Stimulated activated CD8-positive, alpha-beta memory T cell treated with anti-CD3 and anti-CD28 coated beads, Interleukin-2, amount 100 ng/mL, for 48 hours (primary cell): ENCODE measurements at regions not wholly inside any gene's neighbourhood (a gene's known extent, or its start where the extent isn't known, plus 50 kb on each side); places are given as distances from the start of the nearest gene placed in this dataset.
"Not testable (repeated sequence)": the region's sequence is repeated elsewhere in the genome, so short reads cannot be mapped to it uniquely, and the experiment has no call there.

Experiments
- DNase-seq, 2 donors: peaks; one replicate each; pipeline ENCODE4 v3.0.0-alpha.2; 2020; ENCODE audit warnings: low read depth in 2 of 2

DNA sequence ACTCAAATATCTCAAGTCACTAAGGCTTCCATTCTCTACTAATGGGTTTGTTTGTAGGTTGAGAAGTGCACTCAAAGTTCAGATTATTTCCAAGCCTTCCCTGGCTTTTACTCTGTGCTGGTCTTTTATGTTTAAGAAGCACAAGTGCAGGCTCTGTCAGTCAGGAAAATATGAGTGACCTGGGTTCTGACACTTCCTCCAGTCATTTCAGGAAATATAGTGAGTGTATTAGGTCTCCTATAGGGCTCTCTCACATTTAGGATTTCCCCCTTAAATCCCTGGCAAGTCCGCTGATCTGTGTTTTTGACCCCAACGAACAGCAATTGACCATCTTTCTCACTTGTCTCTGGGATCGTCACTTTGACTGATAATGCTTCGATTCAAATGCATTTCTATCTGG is 210.2 kb downstream of the ARPP21 start:
- DNase-seq: no peak

DNA sequence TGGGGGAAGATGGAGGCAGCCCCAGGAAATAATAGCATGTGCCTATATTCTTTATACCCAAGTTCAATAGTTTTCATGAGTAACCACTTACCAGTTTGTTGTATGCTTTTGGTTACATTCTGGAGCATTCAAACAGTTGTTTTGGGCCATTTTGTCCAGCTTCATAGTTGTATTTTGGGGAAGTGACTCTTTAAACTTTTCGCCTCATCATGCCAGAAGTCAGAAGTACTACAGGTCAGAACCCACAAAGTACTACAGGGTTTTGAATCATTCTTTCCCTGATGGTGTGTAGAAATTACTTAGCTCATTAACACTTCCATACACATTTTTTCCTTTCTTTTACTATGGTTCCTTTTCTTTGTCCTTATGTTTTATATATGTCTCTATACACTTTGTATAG is 210.6 kb downstream of the ARPP21 start:
- DNase-seq: no peak

GRCh38 chr3:35857004-35857403 is 217.7 kb downstream of the ARPP21 start:
- DNase-seq: no peak

DNA sequence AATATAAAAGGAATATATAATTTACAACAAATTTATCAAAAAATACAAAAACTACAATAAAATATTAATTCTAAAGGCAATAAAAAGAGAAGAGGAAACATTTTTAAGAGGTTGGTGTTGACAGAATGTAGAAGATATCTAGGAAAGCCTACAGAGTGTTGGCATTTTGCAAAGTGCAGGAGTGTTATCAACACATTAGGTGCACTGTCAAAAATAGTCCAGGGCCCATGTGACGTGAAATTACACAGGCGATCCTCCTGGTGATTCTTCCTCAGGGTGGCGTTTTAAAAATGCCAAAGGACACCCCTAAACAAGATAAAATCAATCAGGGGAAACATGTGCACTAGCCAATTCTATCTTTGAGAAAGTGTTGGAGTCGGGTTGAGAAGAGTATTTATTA is 222.7 kb downstream of the ARPP21 start:
- DNase-seq: no peak

DNA sequence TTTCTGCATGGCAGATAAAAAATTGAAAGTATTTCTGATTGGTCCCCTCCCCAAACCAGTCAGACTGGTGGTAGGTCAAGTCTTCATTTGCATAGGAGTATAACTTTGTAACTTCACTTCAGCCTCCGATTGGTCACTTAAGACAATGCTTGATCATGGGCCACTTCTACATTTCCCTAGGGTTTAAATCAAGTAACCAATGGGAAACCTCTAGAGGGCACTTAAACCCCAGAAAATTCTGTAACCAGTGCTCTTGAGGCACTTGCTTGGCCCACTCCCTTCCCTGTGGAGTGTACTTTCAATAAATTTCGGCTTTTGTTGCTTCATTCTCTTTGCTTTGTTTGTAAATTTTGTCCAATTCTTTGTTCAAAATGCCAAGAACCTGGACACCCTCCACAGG is 225.5 kb downstream of the ARPP21 start:
- no peak for DNase-seq

GRCh38 chr3:35867791-35868190 is 228.5 kb downstream of the ARPP21 start:
- no peak for DNase-seq

DNA sequence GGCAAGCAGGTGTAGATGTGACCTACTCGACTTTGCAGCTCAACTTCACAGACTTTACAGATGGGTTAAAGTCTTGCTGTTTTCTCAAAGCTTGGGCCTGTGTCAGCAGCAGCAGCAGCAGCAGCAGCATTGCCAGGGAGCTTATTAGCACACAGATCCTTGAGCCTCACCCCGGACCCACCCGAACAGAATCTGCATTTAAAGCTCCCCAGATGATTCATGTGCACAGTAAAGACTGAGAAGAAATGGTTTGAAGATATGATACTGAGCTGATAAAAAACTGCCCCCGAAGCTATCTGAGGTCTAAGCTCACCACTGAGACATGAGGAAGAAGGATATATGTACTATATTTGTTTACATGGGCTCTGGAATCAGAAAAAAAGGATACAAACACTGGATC is 231.7 kb downstream of the ARPP21 start:
- DNase-seq: no peak

DNA sequence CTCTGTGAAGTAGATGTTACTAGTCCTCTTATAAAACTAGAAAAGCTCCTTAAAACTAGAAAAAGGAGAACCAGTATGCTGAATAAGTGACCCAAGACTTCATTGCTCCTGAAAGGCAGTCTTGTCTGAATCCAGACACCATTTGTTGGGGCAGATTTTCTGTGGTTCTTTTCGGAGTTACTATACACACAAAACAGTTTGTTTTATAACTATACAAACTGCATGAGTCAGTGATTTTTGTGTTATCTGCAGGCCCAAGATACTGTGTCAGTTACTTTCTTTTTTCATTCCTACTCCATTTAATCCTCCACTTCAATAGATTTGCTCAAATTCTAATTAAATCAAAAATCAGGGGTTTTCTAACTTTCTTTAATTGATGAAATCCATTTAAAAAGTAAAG is 244.6 kb downstream of the ARPP21 start:
- no peak for DNase-seq

DNA sequence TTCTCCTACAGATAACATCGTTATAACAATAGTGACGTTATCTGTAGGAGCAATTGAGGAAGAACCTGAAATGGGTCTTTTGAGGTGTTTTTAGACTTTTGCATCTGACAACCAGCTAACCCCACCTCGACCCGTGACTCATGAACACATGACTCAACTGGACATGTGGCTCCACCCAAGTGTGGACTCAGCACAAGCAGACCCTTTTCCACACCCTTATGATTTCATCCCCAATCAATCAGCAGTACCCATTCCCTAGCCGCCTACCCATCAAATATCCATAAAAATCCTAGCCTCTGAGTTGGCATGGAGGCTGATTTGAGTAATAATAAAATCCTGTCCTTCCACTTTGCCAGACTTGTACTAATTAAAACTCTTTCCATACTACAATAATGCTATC is 255.4 kb downstream of the ARPP21 start:
- no peak for DNase-seq

- no peak for DNase-seq
Measured at GRCh38 chr3:35899245-35899644, 259.9 kb downstream of the ARPP21 start.

DNA sequence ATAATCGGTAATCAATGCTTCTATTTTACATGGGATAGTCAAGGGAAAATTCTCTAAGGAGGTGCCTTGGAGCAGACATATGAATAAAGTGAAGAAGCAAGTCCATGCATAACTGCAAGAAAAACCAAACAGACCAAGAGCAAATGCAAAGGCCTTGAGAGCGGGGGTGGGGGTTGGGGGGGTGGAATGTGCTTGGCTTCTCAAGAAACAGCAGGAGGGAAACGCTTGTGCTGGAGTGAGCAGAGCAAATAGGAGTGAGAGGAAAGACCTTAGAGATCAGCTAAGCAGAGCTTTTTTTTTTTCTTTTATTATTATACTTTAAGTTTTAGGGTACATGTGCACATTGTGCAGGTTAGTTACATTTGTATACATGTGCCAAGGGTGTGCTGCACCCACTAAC is 260.8 kb downstream of the ARPP21 start:
- no peak for DNase-seq

DNA sequence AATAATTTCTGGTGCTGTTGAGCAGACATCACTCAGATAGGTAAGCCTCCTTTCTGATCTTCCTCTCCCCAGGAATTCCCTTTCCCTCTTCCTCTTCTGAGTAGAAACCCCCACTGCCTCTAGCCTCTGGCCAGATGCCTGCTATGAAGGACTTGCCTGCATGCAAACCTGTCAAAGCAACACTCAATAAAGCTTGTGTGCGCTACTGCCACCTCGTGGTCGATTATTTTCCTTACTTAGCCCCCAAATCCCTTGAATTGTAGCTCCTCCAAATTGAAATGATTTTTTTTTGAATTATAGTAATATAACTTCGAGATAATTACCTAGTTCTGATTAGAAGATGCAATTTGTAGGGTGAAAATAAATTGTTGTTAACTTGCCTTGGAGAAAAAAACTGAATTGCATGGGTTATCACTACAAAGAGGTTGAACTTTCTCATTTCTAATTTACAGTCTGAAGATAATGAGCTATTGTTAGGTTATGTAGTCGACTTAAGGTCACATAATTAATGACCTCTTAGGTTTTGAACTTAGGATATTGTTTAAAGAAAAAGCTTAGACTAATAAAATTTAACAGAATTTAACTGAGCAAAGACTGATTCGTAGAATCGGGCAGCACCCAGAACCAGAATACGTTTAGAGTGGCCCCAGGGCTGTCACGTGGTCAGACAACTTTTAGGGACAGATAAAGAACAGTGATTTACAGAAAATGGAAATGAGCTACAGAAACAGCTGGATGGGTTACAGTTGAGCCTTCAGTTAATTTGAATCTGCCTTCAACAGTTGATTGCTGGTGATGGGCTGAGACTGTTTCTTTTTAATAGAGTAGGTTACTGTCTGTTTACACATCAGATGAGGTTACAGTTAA is 269.3 kb downstream of the ARPP21 start:
- peak; percentile 18 to 37 for DNase-seq

- DNase-seq: no peak
Measured at GRCh38 chr3:35919160-35919559, 279.8 kb downstream of the ARPP21 start.

DNA sequence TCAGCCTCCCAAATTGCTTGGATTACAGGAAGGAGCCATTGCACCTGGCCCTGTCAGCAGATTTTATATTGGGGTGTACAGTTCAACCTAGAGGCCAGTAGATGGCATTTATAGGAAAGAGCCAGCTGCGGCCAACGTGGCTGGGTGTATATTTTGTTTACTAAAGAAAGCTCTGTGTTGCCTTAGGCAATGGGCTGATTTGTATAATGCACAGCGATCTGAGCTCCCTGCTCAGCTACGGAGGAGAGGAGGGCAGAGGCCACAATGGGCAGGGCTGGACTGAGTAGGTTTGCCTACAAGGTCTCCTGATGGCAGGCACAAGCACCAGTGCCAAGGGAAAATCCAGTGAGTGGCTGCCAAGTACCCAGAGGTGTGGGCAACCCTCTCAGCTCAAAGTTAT is 282.4 kb downstream of the ARPP21 start:
- DNase-seq: no peak

GRCh38 chr3:35924070-35924469 is 284.7 kb downstream of the ARPP21 start:
- DNase-seq: not testable (repeated sequence)

DNA sequence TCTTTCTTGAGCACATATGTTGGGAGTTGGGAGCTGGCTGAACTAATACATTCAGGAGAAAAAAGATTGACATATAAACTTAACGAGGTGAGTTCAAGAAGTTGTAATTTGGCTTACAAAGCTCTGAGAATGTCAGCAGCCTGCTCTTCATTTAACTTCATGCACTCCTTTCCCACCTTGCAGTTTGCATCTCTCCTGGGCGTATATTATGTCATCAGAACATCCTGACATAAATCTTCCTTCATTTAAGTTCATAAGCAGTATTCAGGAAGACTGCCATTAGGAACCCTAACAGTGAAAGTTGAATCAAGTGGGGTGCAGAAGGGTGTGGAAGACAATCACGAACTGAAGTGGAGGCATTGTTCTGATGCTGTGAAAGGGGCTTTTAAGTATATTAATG is 288.1 kb downstream of the ARPP21 start:
- no peak for DNase-seq

DNA sequence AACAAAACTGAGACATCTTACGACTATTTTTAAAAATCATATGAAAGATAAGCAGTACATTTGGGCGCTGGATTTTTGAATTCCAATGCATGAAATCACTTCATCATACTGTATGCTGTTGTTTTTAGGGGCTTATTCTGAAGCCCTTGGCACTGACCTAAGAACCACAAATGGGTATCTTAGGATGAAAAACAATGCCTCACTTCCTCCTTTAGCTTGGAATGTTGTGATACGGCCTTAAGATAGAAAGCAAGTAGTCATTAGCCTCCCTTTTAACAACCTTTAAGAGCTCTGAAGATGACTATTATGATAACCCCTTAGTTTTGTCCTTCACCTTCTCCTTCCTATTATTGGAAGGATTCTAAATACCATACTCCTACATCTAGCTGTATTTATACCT is 289.8 kb downstream of the ARPP21 start:
- DNase-seq: no peak

DNA sequence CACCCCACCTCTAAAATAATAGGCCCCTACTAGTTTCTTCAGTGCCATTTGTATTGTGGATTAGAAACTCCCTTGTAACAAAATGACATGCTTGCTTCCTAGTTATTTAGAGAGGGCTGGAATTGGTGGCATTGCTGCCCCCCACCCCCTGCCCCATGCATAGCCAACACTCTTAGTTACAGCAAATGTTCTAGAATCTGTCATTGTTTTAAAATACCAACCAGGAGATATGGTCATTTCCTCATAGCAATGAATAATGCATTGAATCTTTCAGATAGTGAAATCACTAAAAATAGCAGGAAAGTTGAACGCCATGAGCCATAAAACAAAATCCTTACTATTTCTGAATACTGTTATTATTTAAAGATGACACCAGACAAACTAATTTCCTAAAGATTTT is 292.5 kb downstream of the ARPP21 start:
- DNase-seq: no peak

GRCh38 chr3:35932995-35933394 is 293.7 kb downstream of the ARPP21 start:
- DNase-seq: no peak

DNA sequence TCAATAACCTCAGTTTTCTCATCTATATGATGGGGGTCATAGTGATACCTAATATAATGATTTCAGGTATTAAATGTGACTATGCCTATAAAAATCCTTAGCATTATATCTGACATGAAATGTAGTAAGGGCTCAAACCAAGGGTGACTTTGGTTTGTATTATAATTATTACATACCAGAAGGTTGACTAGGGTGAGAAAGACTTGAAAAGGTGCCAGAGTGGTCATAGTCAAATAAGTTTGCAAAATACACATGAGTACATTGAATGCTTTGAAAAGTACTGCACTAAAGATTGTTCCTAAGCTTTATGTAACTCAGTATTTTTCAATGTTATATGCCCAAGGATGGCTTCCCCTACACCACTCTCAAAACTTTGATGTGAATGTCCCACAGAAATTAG is 297.2 kb downstream of the ARPP21 start:
- no peak for DNase-seq

DNA sequence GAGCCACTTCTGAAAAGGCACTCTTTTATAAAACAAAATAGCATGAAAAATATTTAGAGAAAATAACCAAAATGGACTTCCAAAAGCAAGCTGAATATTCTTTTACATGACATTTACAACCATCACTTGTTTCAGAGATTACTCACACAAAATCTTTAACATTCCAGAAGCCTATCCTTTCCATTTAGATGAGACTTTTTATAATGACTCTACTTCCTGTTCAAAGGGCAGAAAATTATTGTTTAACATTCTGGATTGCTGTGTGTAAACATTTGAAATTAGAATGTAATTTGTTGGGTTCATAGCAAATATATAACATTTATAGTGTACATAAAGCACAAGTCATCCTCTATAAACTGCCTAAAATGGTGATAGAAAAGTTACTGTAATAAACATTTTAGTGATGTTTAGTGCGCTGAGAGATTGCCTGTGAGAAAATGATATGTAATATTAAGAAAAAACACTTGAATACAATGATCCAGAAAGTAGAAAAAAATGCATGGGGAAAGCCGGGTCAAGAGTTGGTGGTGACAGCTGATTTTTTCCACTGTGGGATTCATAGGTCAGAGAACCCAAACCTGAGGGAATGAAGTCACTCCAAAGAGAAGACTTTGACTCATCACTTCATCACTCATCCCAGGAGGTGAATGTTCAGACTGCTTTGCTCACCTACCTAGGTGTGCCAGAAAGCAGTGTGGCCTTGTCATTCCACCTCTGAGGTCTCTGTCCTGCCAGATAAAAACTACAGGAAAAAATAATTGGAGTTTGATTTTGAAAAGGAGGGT is 305.8 kb downstream of the ARPP21 start:
- no peak for DNase-seq

GRCh38 chr3:35946121-35946853 is 307.0 kb downstream of the ARPP21 start:
- DNase-seq: no peak
